GM12874 (cell line): ENCODE measurements at regions not wholly inside any gene's neighbourhood (a gene's known extent, or its start where the extent isn't known, plus 50 kb on each side); places are given as distances from the start of the nearest gene placed in this dataset.

Experiments used
- CTCF ChIP-seq: IDR thresholded peaks from 2 replicates; pipeline ENCODE4 v1.5.1; 2011; ENCODE audit warnings: low read depth, mild to moderate bottlenecking, control low read depth, low read length, moderate library complexity; ENCODE audit not compliant: insufficient read depth

- TF ChIP-seq CTCF, result no peak
Observed at GRCh38 chr5:33166522-33166921, 274.2 kb upstream of the TARS1 start.

DNA sequence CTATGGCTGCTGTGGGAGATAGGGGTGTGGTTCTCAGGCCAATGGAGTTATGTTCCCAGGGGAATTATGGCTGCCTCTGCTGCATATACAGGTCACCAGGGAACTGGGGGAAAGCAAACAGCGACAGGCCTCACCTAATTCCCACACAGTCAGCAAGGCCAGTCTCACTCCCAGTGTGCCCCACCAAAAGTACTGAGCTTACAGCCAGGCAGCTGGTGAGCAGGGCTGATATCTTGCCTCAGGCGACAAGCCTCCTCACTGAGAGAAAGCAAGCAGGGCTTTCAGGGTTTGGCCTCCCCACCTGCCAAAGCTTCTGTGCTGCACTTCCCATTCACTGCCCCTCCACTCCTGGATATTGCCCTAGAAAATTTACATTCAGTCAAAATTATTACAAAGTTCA lies 273.8 kb upstream of the TARS1 start:
- TF ChIP-seq CTCF, result no peak

DNA sequence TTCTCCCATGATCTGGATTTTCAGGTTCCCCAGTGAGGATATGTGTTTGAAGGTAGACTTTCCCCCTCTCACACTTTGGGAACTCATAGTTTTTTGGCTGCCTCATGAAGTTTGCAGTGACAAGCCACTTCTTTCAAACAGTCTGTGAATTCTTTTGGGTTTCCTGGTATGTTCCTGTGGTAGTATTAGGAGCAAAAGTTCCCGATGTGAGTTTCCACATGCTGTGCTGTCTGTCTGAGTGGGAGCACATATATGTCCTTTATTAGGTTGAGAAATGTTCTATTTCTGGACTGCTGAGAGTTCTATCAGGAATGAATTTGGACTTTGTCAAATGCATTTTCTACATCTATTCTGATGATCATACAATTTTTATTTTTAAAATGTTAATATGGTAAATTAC lies 273.2 kb upstream of the TARS1 start:
- TF ChIP-seq CTCF, result no peak

DNA sequence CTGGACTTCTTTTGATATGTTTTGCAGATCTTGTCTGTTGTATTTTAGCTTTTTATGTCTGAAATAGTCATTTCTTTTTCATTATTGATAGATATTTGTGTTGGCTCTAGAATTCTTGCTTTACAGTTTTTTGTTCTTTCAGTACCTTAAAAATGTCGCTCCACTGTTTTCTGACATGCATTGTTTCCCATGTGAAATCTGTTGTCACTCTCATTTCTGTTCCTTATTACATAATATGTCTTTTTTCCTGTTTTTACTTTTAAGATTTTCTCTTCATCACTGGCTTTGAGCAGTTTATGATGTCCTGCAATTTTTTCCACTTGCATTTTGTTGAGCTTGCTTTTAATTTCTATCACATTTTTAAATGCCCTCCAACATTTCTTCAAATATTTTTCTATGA lies 270.4 kb upstream of the TARS1 start:
- no peak for TF ChIP-seq CTCF

GRCh38 chr5:33174383-33174782 lies 266.4 kb upstream of the TARS1 start:
- TF ChIP-seq CTCF, result no peak

DNA sequence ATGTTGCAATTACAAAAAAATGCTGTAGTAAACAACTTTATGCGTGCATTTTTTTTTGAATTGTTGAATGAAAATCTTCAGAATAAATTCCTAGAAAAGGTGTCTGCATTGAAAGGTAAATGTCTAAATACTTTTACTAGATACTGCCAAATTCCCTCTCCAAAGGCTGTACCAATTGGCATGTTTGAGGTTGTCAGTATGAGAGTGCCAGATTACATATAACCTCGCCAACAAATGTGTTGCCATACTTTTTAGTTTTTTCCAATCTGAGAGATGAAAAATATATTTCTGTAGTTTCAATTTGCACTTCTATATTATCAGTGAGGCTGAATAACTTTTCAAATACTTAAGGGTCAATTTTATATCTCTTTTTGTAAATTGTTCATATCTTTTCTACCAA lies 261.5 kb upstream of the TARS1 start:
- no peak for TF ChIP-seq CTCF

DNA sequence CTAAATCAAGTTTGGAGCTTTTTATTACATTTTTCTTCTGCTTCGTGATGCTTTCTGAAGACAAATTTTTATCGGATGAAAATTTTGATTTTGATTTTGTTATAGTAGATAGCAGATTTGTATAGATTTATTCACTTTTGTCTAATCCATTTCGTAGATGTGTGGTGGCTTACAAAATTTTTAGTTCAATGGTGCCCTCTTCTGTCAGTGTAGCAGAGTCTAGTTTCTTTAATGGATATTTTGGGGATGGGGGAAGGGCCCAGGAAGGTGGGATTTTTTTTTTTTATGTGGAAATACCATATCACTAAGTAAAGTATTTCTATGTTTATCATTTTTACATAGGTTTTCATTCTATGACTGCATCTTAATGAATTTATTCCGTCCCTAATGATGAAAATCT lies 259.9 kb upstream of the TARS1 start:
- TF ChIP-seq CTCF, result no peak

GRCh38 chr5:33182986-33183385 lies 257.8 kb upstream of the TARS1 start:
- no peak for TF ChIP-seq CTCF
